AG04449 (cell line): ENCODE measurements at regions not wholly inside any gene's neighbourhood (a gene's known extent, or its start where the extent isn't known, plus 50 kb on each side); places are given as distances from the start of the nearest gene placed in this dataset.
A peak's percentile ranks its signal among the peaks of the same experiment; 100 is the strongest.

ENCODE experiments used
- CTCF ChIA-PET: fragments of 350-600 bp; formaldehyde crosslinking; extraction: SDS; loops from one replicate; lab custom pipeline; 2021; ENCODE audit warnings: antibody characterized with exemption; lab: Yijun Ruan, JAX
- POLR2A ChIA-PET: fragments of 400-600, 350-600 bp; formaldehyde crosslinking; extraction: SDS; loops from one replicate; lab custom pipeline; 2020; ENCODE audit warnings: antibody characterized with exemption, inconsistent platforms; lab: Yijun Ruan, JAX
- DNase-seq: peaks from one replicate; pipeline ENCODE4 v3.0.0-alpha.2; 2010; ENCODE audit warnings: low read depth, low spot score
- H3K4me3 ChIP-seq: 2 replicates; pipeline ENCODE4 v1.5.1; 2011; ENCODE audit warnings: low read depth, mild to moderate bottlenecking, control low read depth, low read length
- CTCF ChIP-seq: IDR thresholded peaks from one replicate; pipeline ENCODE4 v1.5.1; 2011; ENCODE audit warnings: mild to moderate bottlenecking, moderate library complexity, low read length, control low read depth, inconsistent platforms; ENCODE audit not compliant: insufficient read depth; ENCODE audit errors: missing control alignments

- POLR2A ChIA-PET: no interaction called here
- no peak for TF ChIP-seq CTCF
- CTCF ChIA-PET: interaction anchor here (1.1 to 1.2 kb wide), 2 partner anchors 73 to 616 kb away, joined by 3 read pairs; no protein-coding TSS in a partner anchor
- no peak overlapping the region for H3K4me3 ChIP-seq
- DNase-seq: no peak
These were observed 249.6 kb upstream of the USP25 start for GRCh38 chr21:15480160-15480559.

GRCh38 chr21:15483138-15483780 lies 246.5 kb upstream of the USP25 start:
- no peak overlapping the region for H3K4me3 ChIP-seq
- DNase-seq: peak; percentile 36
- CTCF ChIA-PET: interaction anchor here (0.6 to 2.9 kb wide), 32 partner anchors 9 to 1101 kb away, joined by 3 to 30 read pairs (median 3); no protein-coding TSS in a partner anchor
- TF ChIP-seq CTCF: peak; percentile 96
- POLR2A ChIA-PET: no interaction called here

- CTCF ChIA-PET: interaction anchor here (1.6 kb wide), 1 partner anchor 622 kb away, joined by 4 read pairs; no protein-coding TSS in a partner anchor
- POLR2A ChIA-PET: no interaction called here
- no peak for TF ChIP-seq CTCF
These were observed 243.2 kb upstream of the USP25 start for GRCh38 chr21:15486460-15487195.

GRCh38 chr21:15487196-15487550 lies 242.6 kb upstream of the USP25 start:
- no peak overlapping the region for H3K4me3 ChIP-seq
- no peak for DNase-seq
- ChIA-PET POLR2A (no interaction called here), CTCF (no interaction called here)
- TF ChIP-seq CTCF: no peak

More at GRCh38 chr21:15486460-15487195, 243.2 kb upstream of the USP25 start:
- no peak overlapping the region for H3K4me3 ChIP-seq
- no peak for DNase-seq

- no peak overlapping the region for H3K4me3 ChIP-seq
- CTCF ChIA-PET: no interaction called here
- TF ChIP-seq CTCF: no peak
- POLR2A ChIA-PET: no interaction called here
- DNase-seq: no peak
These were observed 238.7 kb upstream of the USP25 start for GRCh38 chr21:15491100-15491499.

GRCh38 chr21:15493646-15494045 lies 236.1 kb upstream of the USP25 start:
- POLR2A ChIA-PET: no interaction called here
- CTCF ChIA-PET: interaction anchor here (1.0 to 1.7 kb wide), 2 partner anchors 11 to 1092 kb away, joined by 3 to 4 read pairs; no protein-coding TSS in a partner anchor
- TF ChIP-seq CTCF: no peak
- no peak for DNase-seq
- H3K4me3 ChIP-seq: no peak overlapping the region
